ENCODE measurements at regions not wholly inside any gene's neighbourhood (a gene's known extent, or its start where the extent isn't known, plus 50 kb on each side); places are given as distances from the start of the nearest gene placed in this dataset.
"Not testable (repeated sequence)": the region's sequence is repeated elsewhere in the genome, so short reads cannot be mapped to it uniquely, and the experiment has no call there.

DNA sequence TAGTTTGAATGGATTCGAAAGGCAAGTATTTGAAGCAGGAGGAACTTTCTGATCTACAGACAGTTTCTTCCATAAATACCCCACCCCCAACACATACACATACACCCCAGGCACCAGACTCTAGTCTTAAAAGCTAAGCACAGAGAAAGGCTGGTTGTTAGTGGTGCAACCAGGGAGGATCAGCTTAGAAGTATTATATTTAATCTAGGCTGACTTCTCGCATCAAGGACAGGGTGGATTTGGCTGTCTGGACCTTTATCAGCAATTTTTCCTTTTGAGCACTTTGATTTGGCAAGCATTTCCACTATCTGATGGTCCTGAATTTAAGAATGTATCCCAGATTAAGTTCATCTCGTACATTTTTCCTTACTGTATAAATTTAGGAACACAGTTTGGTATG, 1489.8 kb upstream of the FLRT2 start:
- DNase-seq (ENCODE audit: low read depth in 2 of 2), result no peak

GRCh38 chr14:84041421-84041820, 1488.5 kb upstream of the FLRT2 start:
- no peak for DNase-seq (ENCODE audit: low read depth in 2 of 2)

DNA sequence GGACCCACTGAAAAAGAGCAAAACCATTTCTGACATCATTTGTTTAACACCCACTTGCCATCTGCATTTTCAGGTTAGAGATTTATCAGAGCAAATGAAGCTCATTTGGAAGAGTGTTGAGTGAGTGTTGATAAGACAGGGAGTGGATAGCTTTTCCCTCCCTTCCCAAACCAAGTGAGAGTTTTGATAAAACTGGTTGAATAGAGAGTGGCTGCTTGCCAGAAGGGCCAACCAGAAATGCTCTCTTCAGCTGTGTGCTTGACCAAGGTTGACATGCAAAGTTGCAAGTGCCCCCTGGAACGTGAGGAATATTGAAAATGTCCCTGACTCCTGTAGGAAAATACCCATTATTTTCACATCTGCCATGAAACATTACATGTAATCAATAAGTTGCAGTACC, 1487.0 kb upstream of the FLRT2 start:
- no peak for DNase-seq (ENCODE audit: low read depth in 2 of 2)

DNA sequence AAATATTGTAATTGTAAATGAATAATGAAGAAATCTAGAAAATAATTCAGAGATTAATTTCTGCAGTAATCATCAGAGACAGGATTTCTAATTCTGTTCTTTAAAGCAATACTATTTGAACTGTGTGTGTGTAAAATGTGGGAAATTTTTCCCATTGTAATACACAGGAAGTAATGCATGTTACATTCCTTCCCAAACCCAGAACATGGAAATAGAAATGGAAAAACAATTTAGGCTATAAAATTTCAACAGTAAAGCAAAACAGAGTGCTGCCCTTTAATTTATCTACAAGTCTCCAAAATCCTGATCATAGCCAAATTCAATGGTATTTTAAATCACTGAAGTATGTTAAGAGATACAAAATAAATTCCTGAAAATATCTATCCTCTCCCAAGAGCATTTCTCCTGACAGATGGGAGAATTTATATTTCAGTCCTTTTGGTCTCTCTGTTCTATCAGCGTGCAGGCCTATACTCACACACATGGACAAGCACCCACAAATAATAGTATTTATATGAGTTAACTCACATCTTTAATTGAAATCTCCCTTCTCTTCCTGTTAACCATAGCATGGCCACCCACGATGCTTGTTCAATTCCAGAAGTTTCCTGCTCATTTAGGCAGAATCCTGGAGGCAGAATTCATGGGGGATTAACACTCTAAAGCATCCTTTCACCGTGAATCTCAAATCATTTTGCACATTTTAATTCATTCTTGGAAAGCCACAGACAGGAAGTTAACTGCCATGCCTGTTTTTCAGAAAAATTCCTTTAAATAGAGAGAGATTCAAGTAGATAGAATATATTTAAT, 1465.4 kb upstream of the FLRT2 start:
- DNase-seq (ENCODE audit: low read depth in 2 of 2), result peak; percentile 40 to 53

DNA sequence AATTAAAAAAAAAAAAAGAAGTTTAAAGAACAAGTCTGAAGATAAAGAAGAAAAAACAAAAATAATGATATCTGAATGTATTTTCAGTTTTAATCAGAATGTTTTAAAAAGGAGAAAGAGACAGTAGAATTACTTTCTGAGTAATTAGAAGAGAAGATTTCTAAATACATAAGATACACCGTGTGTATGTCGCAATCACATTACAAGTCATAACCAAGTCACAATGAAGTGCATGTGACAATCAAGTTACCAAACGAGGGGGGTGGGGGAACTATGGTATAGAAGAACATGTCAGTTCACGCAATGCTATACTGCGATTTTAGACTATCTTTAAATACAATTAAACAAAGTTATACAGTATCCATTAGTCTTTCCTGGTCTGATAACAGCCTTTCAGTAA, 1464.1 kb upstream of the FLRT2 start:
- DNase-seq (ENCODE audit: low read depth in 2 of 2), result no peak

GRCh38 chr14:84068288-84068687, 1461.7 kb upstream of the FLRT2 start:
- DNase-seq (ENCODE audit: low read depth in 2 of 2), result no peak

DNA sequence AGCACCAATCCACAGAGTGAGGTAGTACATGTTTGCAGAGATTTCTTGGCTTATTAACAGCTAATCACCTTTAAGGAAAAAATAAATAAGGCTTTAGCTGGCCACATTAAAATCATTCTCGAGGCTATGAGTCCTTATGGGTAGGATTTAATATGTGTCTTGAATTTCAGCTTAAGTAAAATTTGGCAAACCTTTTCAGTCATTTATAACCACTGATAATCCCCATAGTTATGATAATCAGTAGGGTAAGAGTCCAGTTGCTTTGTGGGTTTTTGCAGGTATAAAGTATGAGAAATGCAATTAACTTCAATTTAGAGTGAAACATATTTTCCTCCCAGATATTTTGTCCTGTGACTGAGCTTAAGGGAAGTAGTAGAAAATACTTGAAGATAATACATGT, 1458.9 kb upstream of the FLRT2 start:
- DNase-seq (ENCODE audit: low read depth in 2 of 2), result no peak

GRCh38 chr14:84074626-84075025, 1455.3 kb upstream of the FLRT2 start:
- DNase-seq (ENCODE audit: low read depth in 2 of 2), result no peak

DNA sequence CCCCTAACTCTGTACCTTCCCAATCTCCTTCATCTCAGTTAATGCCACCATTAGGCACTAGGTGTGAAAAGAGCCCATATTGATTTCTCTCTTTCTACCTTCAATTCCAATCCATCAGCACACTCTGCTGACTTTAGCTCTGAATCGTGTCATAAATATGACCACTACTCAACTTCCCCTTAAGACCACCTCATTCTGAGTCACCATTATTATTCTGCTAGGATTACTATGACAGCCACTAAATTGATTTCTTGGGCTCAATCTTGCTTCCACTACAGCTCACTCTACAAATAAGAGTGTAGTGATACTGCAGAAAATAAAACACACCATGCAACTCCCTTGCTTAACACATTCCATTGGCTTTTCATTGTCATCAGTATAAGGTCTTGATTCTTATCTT, 1449.0 kb upstream of the FLRT2 start:
- no peak for DNase-seq (ENCODE audit: low read depth in 2 of 2)

DNA sequence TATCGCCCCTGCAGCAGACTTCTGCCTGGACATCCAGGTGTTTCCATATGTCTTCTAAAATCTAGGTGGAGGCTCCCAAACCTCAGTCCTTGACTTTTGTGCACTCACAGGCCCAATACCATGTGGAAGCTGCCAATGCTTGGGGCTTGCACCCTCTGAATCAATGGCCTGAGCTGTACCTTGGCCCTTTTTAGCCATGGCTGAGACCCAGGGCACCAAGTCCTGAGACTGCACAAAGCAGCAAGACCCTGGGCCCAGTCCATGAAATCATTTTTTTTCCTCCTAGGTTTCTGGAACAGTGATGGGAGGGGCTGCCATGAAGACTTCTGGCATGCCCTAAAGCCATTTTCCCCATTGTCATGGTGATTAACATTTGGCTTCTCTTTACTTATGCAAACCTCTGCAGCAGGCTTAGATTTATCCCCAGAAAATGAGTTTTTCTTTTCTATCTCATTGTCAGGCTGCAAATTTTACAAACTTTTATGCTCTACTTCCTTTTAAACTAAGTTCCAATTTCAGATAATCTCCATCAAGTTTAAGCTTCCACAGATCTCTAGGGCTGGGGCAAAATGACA, 1445.8 kb upstream of the FLRT2 start:
- DNase-seq (ENCODE audit: low read depth in 2 of 2), result no peak

- no peak for DNase-seq (ENCODE audit: low read depth in 2 of 2)
Measured at GRCh38 chr14:84085493-84085892, 1444.5 kb upstream of the FLRT2 start.

- no peak for DNase-seq (ENCODE audit: low read depth in 2 of 2)
Measured at GRCh38 chr14:84086714-84087113, 1443.2 kb upstream of the FLRT2 start.

DNA sequence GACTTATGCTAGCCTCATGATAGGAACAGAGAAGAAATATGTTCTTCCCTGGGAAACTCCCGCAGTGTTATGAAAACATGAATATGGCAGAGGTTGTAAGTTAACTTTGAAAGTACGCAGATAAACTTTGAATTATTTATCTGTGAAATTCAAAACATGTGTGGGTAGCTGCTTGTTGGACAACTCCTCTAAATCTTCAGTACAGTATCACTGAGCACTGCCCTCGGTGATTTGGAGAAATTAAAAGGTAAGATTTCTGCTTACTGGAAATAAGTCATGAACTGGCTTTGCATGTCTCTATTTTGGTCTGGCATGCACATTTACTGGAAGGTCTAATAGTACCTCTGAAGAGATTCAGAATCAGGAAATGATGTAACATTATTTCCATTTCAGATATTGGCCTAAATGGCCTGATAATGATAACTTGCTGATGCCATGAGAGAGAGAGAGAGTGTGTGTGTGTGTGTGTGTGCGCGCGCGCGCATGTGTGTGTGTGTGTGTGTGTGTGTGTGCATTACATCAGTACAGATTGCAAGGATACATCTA, 1441.9 kb upstream of the FLRT2 start:
- DNase-seq (ENCODE audit: low read depth in 2 of 2), result peak; percentile 73 to 81

- DNase-seq (ENCODE audit: low read depth in 2 of 2), result no peak
Measured at GRCh38 chr14:84090837-84091236, 1439.1 kb upstream of the FLRT2 start.

GRCh38 chr14:84095681-84096080, 1434.3 kb upstream of the FLRT2 start:
- peak; percentile 53 to 65 for DNase-seq (ENCODE audit: low read depth in 2 of 2)

GRCh38 chr14:84098261-84098660, 1431.7 kb upstream of the FLRT2 start:
- DNase-seq (ENCODE audit: low read depth in 2 of 2), result no peak

GRCh38 chr14:84099560-84099959, 1430.4 kb upstream of the FLRT2 start:
- not testable (repeated sequence) for DNase-seq (ENCODE audit: low read depth in 2 of 2)

GRCh38 chr14:84107835-84108343, 1422.1 kb upstream of the FLRT2 start:
- DNase-seq (ENCODE audit: low read depth in 2 of 2), result no peak

- DNase-seq (ENCODE audit: low read depth in 2 of 2), result no peak
Measured at GRCh38 chr14:84108746-84109457, 1421.0 kb upstream of the FLRT2 start.

GRCh38 chr14:84112589-84112988, 1417.4 kb upstream of the FLRT2 start:
- DNase-seq (ENCODE audit: low read depth in 2 of 2), result no peak

GRCh38 chr14:84125676-84126075, 1404.3 kb upstream of the FLRT2 start:
- no peak for DNase-seq (ENCODE audit: low read depth in 2 of 2)

DNA sequence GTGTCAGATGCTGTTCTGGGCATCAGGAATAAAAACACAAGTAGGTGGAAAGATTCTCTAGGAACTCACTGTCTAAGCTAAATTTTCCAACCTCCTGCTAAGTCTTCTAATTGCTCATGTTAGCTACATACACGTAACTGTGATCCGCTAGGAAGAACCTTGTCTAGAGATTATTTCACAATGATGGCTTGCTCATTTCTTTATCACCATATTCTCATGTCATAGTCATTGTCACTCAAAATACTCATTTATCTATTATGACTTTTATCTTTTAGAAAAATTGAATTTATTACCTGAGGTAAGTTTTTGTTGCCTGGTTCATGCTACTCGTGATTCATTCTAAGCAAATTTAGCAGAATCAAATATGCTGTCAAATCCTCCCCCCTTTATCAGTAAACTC, 1402.4 kb upstream of the FLRT2 start:
- no peak for DNase-seq (ENCODE audit: low read depth in 2 of 2)

All from fibroblast of skin of left biceps (primary cell).